Type B pancreatic cell (in vitro differentiated cells): ENCODE measurements at regions not wholly inside any gene's neighbourhood (a gene's known extent, or its start where the extent isn't known, plus 50 kb on each side); places are given as distances from the start of the nearest gene placed in this dataset.
"Not testable (repeated sequence)": the region's sequence is repeated elsewhere in the genome, so short reads cannot be mapped to it uniquely, and the experiment has no call there.

ENCODE experiments used
- DNase-seq: peaks from one replicate; pipeline ENCODE4 v3.0.0; 2021; ENCODE audit warnings: mixed read lengths; ENCODE audit not compliant: unreplicated experiment; ENCODE audit errors: extremely low spot score
- H3K27ac Mint-ChIP-seq: 2 replicates; pipeline ENCODE4 v1.8.0; 2021; ENCODE audit warnings: mild to moderate bottlenecking, mixed read lengths
- H3K27me3 Mint-ChIP-seq: 2 replicates; pipeline ENCODE4 v1.8.0; 2021; ENCODE audit warnings: mixed read lengths
- H3K36me3 Mint-ChIP-seq: 2 replicates; pipeline ENCODE4 v1.8.0; 2021; ENCODE audit warnings: mixed read lengths
- H3K4me1 Mint-ChIP-seq: one replicate; pipeline ENCODE4 v1.8.0; 2021; ENCODE audit warnings: mixed read lengths; ENCODE audit not compliant: unreplicated experiment
- H3K4me3 Mint-ChIP-seq: 2 replicates; pipeline ENCODE4 v1.8.0; 2021; ENCODE audit warnings: mild to moderate bottlenecking, mixed read lengths
- H3K9me3 Mint-ChIP-seq: 2 replicates; pipeline ENCODE4 v1.8.0; 2021; ENCODE audit warnings: mixed read lengths
- CTCF ChIP-seq: fragments of 200-600 bp; sonication (generic); conservative IDR thresholded peaks from 2 replicates; pipeline ENCODE4 v1.5.0; 2021; ENCODE audit warnings: antibody characterized with exemption, mild to moderate bottlenecking

DNA sequence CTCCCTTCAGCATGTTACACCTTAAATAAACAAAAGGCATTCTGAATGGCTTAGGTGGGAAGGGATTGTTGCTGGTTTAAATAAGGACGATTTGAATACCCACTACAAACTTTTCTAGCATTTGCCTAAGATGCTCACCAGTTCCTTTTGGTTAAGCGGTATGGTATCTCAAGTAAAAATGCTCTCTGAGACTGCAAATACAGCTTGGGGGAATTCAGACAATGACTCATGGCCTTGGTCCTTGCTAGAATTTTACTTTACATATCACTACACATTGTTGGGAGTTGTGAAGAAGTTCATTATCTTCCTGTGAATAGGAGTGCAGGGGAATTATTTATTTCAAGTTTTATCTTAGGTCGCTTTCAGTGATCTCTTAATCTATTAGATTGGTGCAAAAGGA lies 670.7 kb downstream of the UTRN start:
- no peaks in the 10 kb centered on the region for H3K27me3 Mint-ChIP-seq
- H3K36me3 Mint-ChIP-seq: no peaks in the 10 kb centered on the region
- H3K9me3 Mint-ChIP-seq: no peaks in the 10 kb centered on the region
- DNase-seq: no peak
- TF ChIP-seq CTCF: no peak
- no peak overlapping the region for H3K27ac Mint-ChIP-seq
- H3K4me1 Mint-ChIP-seq: no peaks in the 10 kb centered on the region
- no peak overlapping the region for H3K4me3 Mint-ChIP-seq

DNA sequence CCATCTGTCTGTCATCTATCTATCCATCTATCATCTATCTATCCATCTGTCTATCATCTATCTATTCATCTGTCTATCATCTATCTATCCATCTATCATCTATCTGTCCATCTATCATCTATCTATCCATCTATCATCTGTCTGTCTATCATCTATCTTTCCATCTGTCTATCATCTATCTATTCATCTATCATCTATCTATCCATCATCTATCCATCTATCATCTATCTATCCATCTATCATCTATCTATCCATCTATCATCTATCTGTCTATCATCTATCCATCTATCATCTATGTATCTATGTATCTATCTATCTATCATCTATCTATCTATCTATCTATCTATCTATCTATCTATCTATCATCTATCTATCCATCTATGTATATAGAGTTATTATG lies 671.6 kb downstream of the UTRN start:
- not testable (repeated sequence) for H3K9me3 Mint-ChIP-seq, H3K4me3 Mint-ChIP-seq, H3K36me3 Mint-ChIP-seq, H3K27me3 Mint-ChIP-seq, H3K27ac Mint-ChIP-seq, H3K4me1 Mint-ChIP-seq, DNase-seq

- no peak for DNase-seq
- no peak overlapping the region for H3K27ac Mint-ChIP-seq
- no peak for TF ChIP-seq CTCF
- H3K9me3 Mint-ChIP-seq: peaks cover 3% of the 10 kb centered on the region
- H3K36me3 Mint-ChIP-seq: no peaks in the 10 kb centered on the region
- no peaks in the 10 kb centered on the region for H3K4me1 Mint-ChIP-seq
- no peak overlapping the region for H3K4me3 Mint-ChIP-seq
- H3K27me3 Mint-ChIP-seq: no peaks in the 10 kb centered on the region
Observed at GRCh38 chr6:144957236-144957937, 672.3 kb downstream of the UTRN start.

DNA sequence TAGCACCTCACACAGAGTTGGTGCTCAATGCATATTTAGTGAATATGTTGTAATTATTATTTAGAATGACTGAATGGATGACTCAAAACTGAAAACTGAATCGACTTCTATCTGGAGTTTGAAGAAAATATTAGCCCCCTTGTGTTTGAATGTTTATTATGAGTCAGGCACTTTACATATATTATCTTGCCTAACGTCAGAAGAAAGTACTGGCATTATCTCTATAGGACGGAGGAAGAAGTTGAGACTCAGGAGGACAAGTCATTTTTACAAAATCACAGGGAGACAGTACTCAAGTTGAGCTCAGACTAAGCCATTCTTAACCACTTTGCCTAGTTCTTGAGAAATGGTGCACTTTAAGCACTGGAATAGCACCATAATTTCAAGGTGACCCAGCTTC lies 684.0 kb downstream of the UTRN start:
- no peak for DNase-seq
- TF ChIP-seq CTCF: no peak
- peaks cover 3% of the 10 kb centered on the region for H3K27me3 Mint-ChIP-seq
- no peak overlapping the region for H3K27ac Mint-ChIP-seq
- no peaks in the 10 kb centered on the region for H3K9me3 Mint-ChIP-seq
- no peaks in the 10 kb centered on the region for H3K36me3 Mint-ChIP-seq
- no peak overlapping the region for H3K4me3 Mint-ChIP-seq
- no peaks in the 10 kb centered on the region for H3K4me1 Mint-ChIP-seq

- Mint-ChIP-seq H3K4me3 (no peak overlapping the region), H3K27me3 (peaks cover 3% of the 10 kb centered on the region), H3K9me3 (no peaks in the 10 kb centered on the region), H3K4me1 (no peaks in the 10 kb centered on the region), H3K27ac (no peak overlapping the region), H3K36me3 (no peaks in the 10 kb centered on the region)
- no peak for DNase-seq
- no peak for TF ChIP-seq CTCF
Observed at GRCh38 chr6:144969602-144970272, 684.6 kb downstream of the UTRN start.

DNA sequence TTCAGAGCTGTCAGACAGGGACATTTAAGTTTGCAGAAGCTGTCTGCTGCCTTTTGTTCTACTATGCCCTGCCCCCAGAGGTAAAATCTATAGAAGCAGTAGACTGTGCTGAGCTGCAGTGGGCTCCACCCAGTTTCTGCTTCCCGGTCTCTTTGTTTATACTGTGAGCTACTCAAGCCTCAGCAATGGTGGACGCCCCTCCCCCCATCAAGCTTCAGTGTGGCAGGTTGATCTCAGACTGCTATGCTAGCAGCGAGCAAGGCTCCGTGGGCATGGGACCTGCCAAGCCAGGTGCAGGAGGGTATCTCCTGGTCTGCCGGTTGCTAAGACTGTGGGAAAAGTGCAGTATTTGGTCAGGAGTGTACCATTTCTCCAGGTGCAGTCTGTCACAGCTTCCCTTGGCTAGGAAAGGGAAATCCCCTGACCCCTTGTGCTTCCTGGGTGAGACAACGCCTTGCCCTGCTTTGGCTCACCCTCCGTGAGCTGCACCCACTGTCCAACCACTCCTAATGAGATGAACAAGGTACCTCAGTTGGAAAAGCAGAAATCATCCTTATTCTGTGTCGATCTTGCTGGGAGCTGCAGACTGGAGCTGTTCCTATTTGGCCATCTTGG lies 692.2 kb downstream of the UTRN start:
- not testable (repeated sequence) for H3K36me3 Mint-ChIP-seq, H3K9me3 Mint-ChIP-seq, DNase-seq, H3K27me3 Mint-ChIP-seq, H3K4me1 Mint-ChIP-seq
- H3K4me3 Mint-ChIP-seq: peak overlapping the region; percentile 22
- peak overlapping the region; percentile 59 for H3K27ac Mint-ChIP-seq
